SJCRH30 (cell line): ENCODE measurements at regions not wholly inside any gene's neighbourhood (a gene's known extent, or its start where the extent isn't known, plus 50 kb on each side); places are given as distances from the start of the nearest gene placed in this dataset.
"Not testable (repeated sequence)": the region's sequence is repeated elsewhere in the genome, so short reads cannot be mapped to it uniquely, and the experiment has no call there.

Experiments
- DNase-seq, 2 experiments: peaks; one replicate each; pipeline ENCODE4 v3.0.0-alpha.2; 2015 to 2020
- H3K27ac ChIP-seq: fragments of 250-450 bp; sonication (Bioruptor Pico); 2 replicates; pipeline ENCODE4 v1.5.1; 2020; ENCODE audit warnings: mild to moderate bottlenecking, moderate library complexity
- H3K27me3 ChIP-seq: fragments of 250-450 bp; sonication (Bioruptor Pico); 2 replicates; pipeline ENCODE4 v1.5.1; 2020; ENCODE audit warnings: mild to moderate bottlenecking, moderate library complexity
- H3K36me3 ChIP-seq: fragments of 250-450 bp; sonication (Bioruptor Pico); 2 replicates; pipeline ENCODE4 v1.5.1; 2020; ENCODE audit warnings: mild to moderate bottlenecking, moderate library complexity
- H3K4me1 ChIP-seq: fragments of 250-450 bp; sonication (Bioruptor Pico); 2 replicates; pipeline ENCODE4 v1.5.1; 2020; ENCODE audit warnings: mild to moderate bottlenecking, moderate library complexity
- H3K4me3 ChIP-seq: fragments of 250-450 bp; sonication (Bioruptor Pico); 2 replicates; pipeline ENCODE4 v1.5.1; 2020; ENCODE audit warnings: mild to moderate bottlenecking, moderate library complexity
- H3K9me3 ChIP-seq: fragments of 250-450 bp; sonication (Bioruptor Pico); replicated peaks from 2 replicates; pipeline ENCODE4 v1.5.1; 2020; ENCODE audit warnings: mild to moderate bottlenecking, moderate library complexity

GRCh38 chr13:65926750-65927171 lies 1303.4 kb downstream of the PCDH9 start:
- Histone ChIP-seq H3K27ac (no peak overlapping the region), H3K4me3 (no peak overlapping the region), H3K9me3 (no peaks in the 10 kb centered on the region), H3K36me3 (no peaks in the 10 kb centered on the region), H3K4me1 (no peaks in the 10 kb centered on the region), H3K27me3 (no peaks in the 10 kb centered on the region)
- DNase-seq = peak in 1 of 2 experiments; percentile 17

GRCh38 chr13:65922846-65923245 lies 1307.3 kb downstream of the PCDH9 start:
- H3K4me1 ChIP-seq, H3K4me3 ChIP-seq, H3K36me3 ChIP-seq, DNase-seq, H3K9me3 ChIP-seq, H3K27ac ChIP-seq, H3K27me3 ChIP-seq: not testable (repeated sequence)

- Histone ChIP-seq H3K4me3 (no peak overlapping the region), H3K4me1 (no peaks in the 10 kb centered on the region), H3K27ac (no peak overlapping the region), H3K27me3 (no peaks in the 10 kb centered on the region), H3K36me3 (no peaks in the 10 kb centered on the region), H3K9me3 (no peaks in the 10 kb centered on the region)
- no peak for DNase-seq
These were observed 1308.2 kb downstream of the PCDH9 start for GRCh38 chr13:65921933-65922332.

GRCh38 chr13:65917731-65918130 lies 1312.4 kb downstream of the PCDH9 start:
- no peak overlapping the region for H3K27ac ChIP-seq
- H3K27me3 ChIP-seq = no peaks in the 10 kb centered on the region
- H3K4me1 ChIP-seq = no peaks in the 10 kb centered on the region
- no peaks in the 10 kb centered on the region for H3K9me3 ChIP-seq
- H3K4me3 ChIP-seq = no peak overlapping the region
- H3K36me3 ChIP-seq = no peaks in the 10 kb centered on the region
- DNase-seq = no peak

GRCh38 chr13:65915195-65915594 lies 1314.9 kb downstream of the PCDH9 start:
- Histone ChIP-seq H3K4me1 (no peaks in the 10 kb centered on the region), H3K9me3 (no peaks in the 10 kb centered on the region), H3K27me3 (no peaks in the 10 kb centered on the region), H3K36me3 (no peaks in the 10 kb centered on the region), H3K27ac (no peak overlapping the region), H3K4me3 (no peak overlapping the region)
- no peak for DNase-seq

GRCh38 chr13:65914716-65915115 lies 1315.4 kb downstream of the PCDH9 start:
- no peak overlapping the region for H3K27ac ChIP-seq

GRCh38 chr13:65913173-65913572 lies 1317.0 kb downstream of the PCDH9 start:
- Histone ChIP-seq H3K9me3 (no peaks in the 10 kb centered on the region), H3K4me3 (no peak overlapping the region), H3K36me3 (no peaks in the 10 kb centered on the region), H3K27ac (no peak overlapping the region), H3K4me1 (no peaks in the 10 kb centered on the region), H3K27me3 (no peaks in the 10 kb centered on the region)
- no peak for DNase-seq

More at GRCh38 chr13:65914716-65915115, 1315.4 kb downstream of the PCDH9 start:
- Histone ChIP-seq H3K36me3 (no peaks in the 10 kb centered on the region), H3K9me3 (no peaks in the 10 kb centered on the region), H3K27me3 (no peaks in the 10 kb centered on the region), H3K4me3 (no peak overlapping the region), H3K4me1 (no peaks in the 10 kb centered on the region)
- DNase-seq = no peak

GRCh38 chr13:65912516-65912915 lies 1317.6 kb downstream of the PCDH9 start:
- Histone ChIP-seq H3K4me1 (no peaks in the 10 kb centered on the region), H3K4me3 (no peak overlapping the region), H3K27me3 (no peaks in the 10 kb centered on the region), H3K36me3 (no peaks in the 10 kb centered on the region), H3K9me3 (no peaks in the 10 kb centered on the region), H3K27ac (no peak overlapping the region)
- no peak for DNase-seq

- Histone ChIP-seq H3K4me1 (no peaks in the 10 kb centered on the region), H3K27me3 (no peaks in the 10 kb centered on the region), H3K4me3 (no peak overlapping the region), H3K9me3 (no peaks in the 10 kb centered on the region), H3K27ac (no peak overlapping the region), H3K36me3 (no peaks in the 10 kb centered on the region)
- DNase-seq = no peak
These were observed 1318.5 kb downstream of the PCDH9 start for GRCh38 chr13:65911546-65912193.

GRCh38 chr13:65909501-65909900 lies 1320.6 kb downstream of the PCDH9 start:
- Histone ChIP-seq H3K36me3 (no peaks in the 10 kb centered on the region), H3K27me3 (no peaks in the 10 kb centered on the region)
- DNase-seq = no peak

GRCh38 chr13:65907666-65908525 lies 1322.2 kb downstream of the PCDH9 start:
- Histone ChIP-seq H3K36me3 (no peaks in the 10 kb centered on the region), H3K27ac (no peak overlapping the region), H3K4me1 (no peaks in the 10 kb centered on the region), H3K27me3 (no peaks in the 10 kb centered on the region), H3K9me3 (no peaks in the 10 kb centered on the region), H3K4me3 (no peak overlapping the region)
- DNase-seq = no peak

More at GRCh38 chr13:65909501-65909900, 1320.6 kb downstream of the PCDH9 start:
- H3K4me1 ChIP-seq = no peaks in the 10 kb centered on the region
- no peaks in the 10 kb centered on the region for H3K9me3 ChIP-seq
- no peak overlapping the region for H3K27ac ChIP-seq
- no peak overlapping the region for H3K4me3 ChIP-seq

- no peaks in the 10 kb centered on the region for H3K9me3 ChIP-seq
- DNase-seq = no peak
- H3K4me3 ChIP-seq = no peak overlapping the region
- no peaks in the 10 kb centered on the region for H3K27me3 ChIP-seq
- no peaks in the 10 kb centered on the region for H3K4me1 ChIP-seq
- H3K36me3 ChIP-seq = no peaks in the 10 kb centered on the region
- no peak overlapping the region for H3K27ac ChIP-seq
These were observed 1328.4 kb downstream of the PCDH9 start for GRCh38 chr13:65901723-65902122.

GRCh38 chr13:65894049-65894448 lies 1336.1 kb downstream of the PCDH9 start:
- Histone ChIP-seq H3K27me3 (no peaks in the 10 kb centered on the region), H3K36me3 (no peaks in the 10 kb centered on the region), H3K9me3 (no peaks in the 10 kb centered on the region), H3K4me1 (no peaks in the 10 kb centered on the region), H3K27ac (no peak overlapping the region), H3K4me3 (no peak overlapping the region)
- DNase-seq = no peak

GRCh38 chr13:65892859-65893258 lies 1337.3 kb downstream of the PCDH9 start:
- Histone ChIP-seq H3K27me3 (no peaks in the 10 kb centered on the region), H3K4me3 (no peak overlapping the region), H3K9me3 (no peaks in the 10 kb centered on the region), H3K27ac (no peak overlapping the region), H3K36me3 (no peaks in the 10 kb centered on the region), H3K4me1 (no peaks in the 10 kb centered on the region)
- DNase-seq = no peak

- no peaks in the 10 kb centered on the region for H3K9me3 ChIP-seq
- H3K36me3 ChIP-seq = no peaks in the 10 kb centered on the region
- H3K4me1 ChIP-seq = no peaks in the 10 kb centered on the region
- DNase-seq = no peak
- H3K4me3 ChIP-seq = no peak overlapping the region
- no peak overlapping the region for H3K27ac ChIP-seq
- H3K27me3 ChIP-seq = no peaks in the 10 kb centered on the region
These were observed 1340.8 kb downstream of the PCDH9 start for GRCh38 chr13:65889368-65889767.
